HG03095 (cell line): ENCODE measurements at regions not wholly inside any gene's neighbourhood (a gene's known extent, or its start where the extent isn't known, plus 50 kb on each side); places are given as distances from the start of the nearest gene placed in this dataset.

Source experiments
- ATAC-seq: cut with Tn5 transposase; IDR thresholded peaks from one replicate; pipeline ENCODE4 v1.9.1; 2021; ENCODE audit warnings: moderate library complexity; ENCODE audit not compliant: unreplicated experiment

DNA sequence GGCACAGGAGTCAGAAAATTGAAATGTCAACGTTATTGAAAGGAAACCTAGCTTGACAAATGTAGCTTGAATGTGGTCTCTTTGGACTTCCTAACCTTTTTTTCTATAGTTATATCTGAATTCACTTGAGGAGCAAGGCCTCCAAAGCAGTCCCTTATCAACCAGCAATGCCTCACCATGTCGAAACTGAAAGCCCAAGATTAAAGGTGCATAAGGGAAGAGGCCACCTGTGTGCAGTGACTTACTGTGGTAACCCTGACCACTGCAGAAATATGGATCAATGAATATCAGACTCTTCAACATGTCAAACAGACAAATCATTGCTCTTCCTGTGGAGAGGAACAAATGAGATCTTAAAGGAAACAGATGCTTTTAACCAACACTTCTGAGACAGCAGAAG, 95.0 kb upstream of the GIMD1 start:
- ATAC-seq, result no peak

- ATAC-seq, result no peak
Measured at GRCh38 chr4:106454581-106454980, 86.0 kb upstream of the GIMD1 start.

- ATAC-seq, result no peak
Measured at GRCh38 chr4:106454021-106454420, 85.4 kb upstream of the GIMD1 start.

- ATAC-seq, result no peak
Measured at GRCh38 chr4:106451091-106451490, 82.5 kb upstream of the GIMD1 start.

DNA sequence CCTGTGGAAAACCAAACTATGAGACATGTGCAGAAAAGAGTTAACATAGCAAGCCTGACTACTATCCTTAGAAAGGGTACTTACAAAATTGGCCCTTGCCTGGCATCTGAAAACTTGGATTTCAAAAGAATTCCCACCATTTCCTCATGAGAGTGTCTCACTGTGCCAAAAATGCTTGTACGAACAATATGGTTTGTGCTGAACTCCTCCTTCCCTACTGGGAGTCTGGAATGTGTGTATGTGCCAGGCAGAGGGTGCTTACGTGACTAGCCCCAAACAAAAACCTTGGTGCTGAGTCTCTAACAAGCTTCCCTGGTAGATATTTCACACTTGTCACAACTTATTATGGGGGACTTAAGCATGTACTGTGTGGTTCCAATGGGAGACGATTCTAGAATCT, 81.7 kb upstream of the GIMD1 start:
- no peak for ATAC-seq

DNA sequence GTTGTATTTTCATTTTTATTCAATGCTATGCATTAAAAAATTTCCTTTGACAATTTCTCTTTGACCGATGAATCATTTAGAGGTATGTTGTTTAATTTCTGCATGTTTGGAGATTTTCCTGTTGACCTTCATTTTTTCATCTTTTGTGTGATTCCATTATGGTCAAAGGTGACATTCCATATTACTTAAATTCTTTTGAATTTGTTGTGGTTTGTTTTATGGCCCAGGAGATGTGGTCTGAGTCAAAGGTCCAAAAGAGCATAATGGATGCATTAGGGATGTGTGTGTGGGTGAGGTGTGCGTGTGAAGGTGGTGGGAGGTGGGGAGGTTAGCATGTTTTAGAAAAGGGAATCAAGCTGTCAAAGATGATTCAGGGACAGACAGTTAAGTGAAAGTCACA, 76.0 kb upstream of the GIMD1 start:
- ATAC-seq, result no peak

GRCh38 chr4:106430797-106431196, 62.2 kb upstream of the GIMD1 start:
- ATAC-seq, result no peak

- ATAC-seq, result no peak
Measured at GRCh38 chr4:106429885-106430284, 61.3 kb upstream of the GIMD1 start.

DNA sequence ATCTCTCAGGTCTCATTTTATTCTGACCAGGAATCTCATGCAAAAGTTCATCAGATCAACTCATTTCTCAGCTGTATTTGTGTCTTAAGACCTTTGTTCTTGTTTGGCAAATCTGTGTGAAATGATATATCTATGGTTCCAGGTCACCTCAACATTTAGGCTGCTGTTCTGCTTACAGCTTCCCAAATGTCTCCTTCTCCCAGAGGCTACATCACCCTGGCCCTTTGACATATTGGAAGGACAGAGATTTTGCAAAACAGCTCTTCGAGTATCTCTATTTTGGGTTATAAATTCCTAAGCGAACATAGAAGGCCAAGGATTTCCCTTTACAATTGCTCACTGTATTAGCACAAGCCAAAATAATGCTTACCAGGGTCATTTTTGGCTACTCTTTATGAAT, 57.5 kb upstream of the GIMD1 start:
- no peak for ATAC-seq

- ATAC-seq, result no peak
Measured at GRCh38 chr4:106425576-106425975, 57.0 kb upstream of the GIMD1 start.

DNA sequence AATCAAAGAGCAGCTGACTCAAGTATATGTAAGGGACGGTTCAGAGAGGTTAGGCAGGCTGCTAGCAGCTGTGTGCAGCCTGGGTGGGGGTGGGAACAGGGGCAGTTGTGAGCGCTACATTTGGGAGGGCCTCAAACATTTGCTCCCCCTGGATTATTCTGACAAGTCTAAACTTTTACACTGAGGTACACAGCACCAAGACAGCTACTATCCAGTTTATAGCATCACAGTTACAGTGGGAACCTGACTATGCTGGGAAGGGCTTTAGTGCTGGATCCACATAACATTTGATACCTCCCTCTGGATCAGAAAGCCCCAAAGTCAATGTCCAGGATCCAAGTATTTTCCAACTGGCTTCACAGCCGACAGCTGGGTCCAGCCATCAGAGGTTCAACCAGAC, 55.8 kb upstream of the GIMD1 start:
- no peak for ATAC-seq

DNA sequence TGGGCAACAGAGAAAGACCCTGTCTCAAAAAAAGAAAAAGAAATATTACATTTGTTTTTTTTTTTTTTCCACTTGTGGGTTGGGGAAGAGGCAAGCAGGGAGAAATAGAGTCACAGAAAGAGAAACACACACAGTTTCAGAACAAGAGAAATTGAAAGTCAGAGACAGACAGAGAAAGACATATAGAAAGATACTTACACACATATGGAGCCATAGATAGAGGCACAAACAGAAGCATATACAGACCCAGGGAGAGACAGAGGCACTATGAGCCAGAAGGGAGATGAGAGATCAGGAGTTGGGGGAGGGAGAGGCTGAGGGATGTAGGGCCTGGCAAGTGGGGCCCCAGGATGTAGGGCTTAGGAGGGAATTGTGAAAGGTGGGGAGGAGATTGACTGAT, 55.2 kb upstream of the GIMD1 start:
- ATAC-seq, result no peak

DNA sequence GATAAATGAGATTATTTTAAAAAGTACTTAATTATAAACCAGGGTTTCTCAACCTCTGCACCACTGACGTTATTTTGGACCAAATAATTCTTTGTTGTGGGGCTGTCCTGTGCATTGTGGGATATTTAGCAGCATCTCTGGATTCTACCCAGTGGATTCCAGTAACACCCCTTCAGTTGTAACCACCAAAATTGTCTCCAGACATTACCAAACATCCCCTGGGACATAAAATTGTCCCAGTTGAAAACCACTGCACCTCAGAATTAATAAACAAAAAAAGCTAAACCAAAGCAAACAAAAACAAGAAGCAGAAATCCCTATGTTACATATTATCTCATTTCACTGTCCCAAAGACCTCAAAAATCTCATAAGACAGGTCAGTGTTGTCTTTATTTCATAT, 54.2 kb upstream of the GIMD1 start:
- no peak for ATAC-seq

GRCh38 chr4:106421441-106422296, 53.1 kb upstream of the GIMD1 start:
- ATAC-seq, result no peak

- ATAC-seq, result no peak
Measured at GRCh38 chr4:106418444-106418843, 49.9 kb upstream of the GIMD1 start.
